ENCODE measurements at regions not wholly inside any gene's neighbourhood (a gene's known extent, or its start where the extent isn't known, plus 50 kb on each side); places are given as distances from the start of the nearest gene placed in this dataset.

GRCh38 chr4:113835005-113835404 lies 73.5 kb upstream of the CAMK2D start:
- Mint-ChIP-seq H3K4me1 (ENCODE audit: insufficient read depth, unreplicated experiment) (peaks cover 11% of the 10 kb centered on the region), H3K36me3 (ENCODE audit: insufficient read depth, unreplicated experiment) (no peaks in the 10 kb centered on the region), H3K9me3 (ENCODE audit: unreplicated experiment) (no peaks in the 10 kb centered on the region), H3K4me3 (ENCODE audit: unreplicated experiment) (no peak overlapping the region), H3K27ac (ENCODE audit: low read depth, unreplicated experiment) (no peak overlapping the region), H3K27me3 (ENCODE audit: insufficient read depth, unreplicated experiment) (no peaks in the 10 kb centered on the region)
- BruUV-seq (replicated peaks) = no TSS peak
- ChIA-PET POLR2A (interaction anchor here (1.1 kb wide), 1 partner anchor 14 kb away, joined by 3 read pairs; no protein-coding TSS in a partner anchor), CTCF (no interaction called here)
- DNase-seq (ENCODE audit: unreplicated experiment) = no peak
- TF ChIP-seq CTCF (IDR thresholded peaks at IDR 0.05; ENCODE audit: unreplicated experiment) = no peak
- intact Hi-C loops (cut with micrococcal nuclease) = no loop called here

GRCh38 chr4:113834298-113834697 lies 72.8 kb upstream of the CAMK2D start:
- CTCF ChIA-PET = no interaction called here
- Mint-ChIP-seq H3K4me3 (ENCODE audit: unreplicated experiment) (no peak overlapping the region), H3K9me3 (ENCODE audit: unreplicated experiment) (no peaks in the 10 kb centered on the region), H3K27me3 (ENCODE audit: insufficient read depth, unreplicated experiment) (no peaks in the 10 kb centered on the region), H3K27ac (ENCODE audit: low read depth, unreplicated experiment) (no peak overlapping the region), H3K36me3 (ENCODE audit: insufficient read depth, unreplicated experiment) (no peaks in the 10 kb centered on the region), H3K4me1 (ENCODE audit: insufficient read depth, unreplicated experiment) (peaks cover 11% of the 10 kb centered on the region)
- DNase-seq (ENCODE audit: unreplicated experiment) = no peak
- POLR2A ChIA-PET = interaction anchor here (1.1 to 1.3 kb wide), 2 partner anchors 11 to 13 kb away, joined by 3 read pairs; no protein-coding TSS in a partner anchor
- no TSS peak for BruUV-seq (replicated peaks)
- intact Hi-C loops (cut with micrococcal nuclease) = no loop called here
- no peak for TF ChIP-seq CTCF (IDR thresholded peaks at IDR 0.05; ENCODE audit: unreplicated experiment)

DNA sequence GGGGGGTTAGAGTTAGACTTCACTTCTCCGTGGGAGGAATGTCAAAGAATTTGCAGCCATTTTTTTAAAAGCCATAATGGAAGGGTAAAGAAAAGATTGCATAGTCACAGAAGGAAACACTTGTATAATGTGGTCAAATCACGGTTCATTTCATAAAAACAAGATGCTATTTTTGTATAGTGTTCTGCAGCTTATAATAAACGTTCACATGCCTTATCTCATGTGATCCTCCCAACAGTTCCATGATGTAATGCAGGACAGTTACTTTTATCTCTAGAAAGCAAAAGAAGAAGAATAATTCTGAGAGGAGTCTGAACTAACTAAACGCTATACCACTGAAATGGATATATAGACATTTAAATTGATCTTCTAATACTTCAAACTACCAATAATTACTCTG lies 71.3 kb upstream of the CAMK2D start:
- Mint-ChIP-seq H3K4me1 (ENCODE audit: insufficient read depth, unreplicated experiment) (peaks cover 8% of the 10 kb centered on the region), H3K9me3 (ENCODE audit: unreplicated experiment) (no peaks in the 10 kb centered on the region), H3K36me3 (ENCODE audit: insufficient read depth, unreplicated experiment) (no peaks in the 10 kb centered on the region), H3K27me3 (ENCODE audit: insufficient read depth, unreplicated experiment) (no peaks in the 10 kb centered on the region), H3K4me3 (ENCODE audit: unreplicated experiment) (no peak overlapping the region), H3K27ac (ENCODE audit: low read depth, unreplicated experiment) (no peak overlapping the region)
- intact Hi-C loops (cut with micrococcal nuclease) = loop anchor here (2.0 kb wide), 1 partner anchor 22 kb away; no protein-coding TSS in a partner anchor
- BruUV-seq (replicated peaks) = no TSS peak
- DNase-seq (ENCODE audit: unreplicated experiment) = no peak
- TF ChIP-seq CTCF (IDR thresholded peaks at IDR 0.05; ENCODE audit: unreplicated experiment) = no peak
- POLR2A ChIA-PET = no interaction called here
- CTCF ChIA-PET = interaction anchor here (1.5 kb wide), 1 partner anchor 553 kb away, joined by 3 read pairs; no protein-coding TSS in a partner anchor

DNA sequence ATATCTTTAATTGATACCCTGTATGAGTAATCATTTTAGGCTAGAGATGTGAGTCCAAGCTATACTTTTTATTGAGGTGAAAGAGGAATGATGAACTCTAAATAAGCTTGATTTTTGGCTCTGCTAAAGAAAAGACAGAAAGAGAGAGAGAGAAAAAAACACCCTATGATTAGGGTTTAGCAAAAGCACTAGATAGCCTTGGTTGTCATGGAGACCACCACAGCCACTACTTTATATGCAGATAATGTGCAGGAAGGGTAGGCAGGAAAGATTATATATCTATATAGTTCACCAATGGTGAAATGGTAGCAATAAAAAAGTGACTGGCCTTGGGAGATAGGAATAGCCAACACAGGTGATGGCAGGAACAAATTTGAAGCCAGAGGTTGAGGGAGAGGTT lies 69.9 kb upstream of the CAMK2D start:
- no TSS peak for BruUV-seq (replicated peaks)
- CTCF ChIA-PET = interaction anchor here (0.6 to 1.4 kb wide), 3 partner anchors 10 to 125 kb away, joined by 4 read pairs; no protein-coding TSS in a partner anchor
- no peak overlapping the region for H3K27ac Mint-ChIP-seq (ENCODE audit: low read depth, unreplicated experiment)

More for the DNA sequence above, 69.9 kb upstream of the CAMK2D start:
- no peak for DNase-seq (ENCODE audit: unreplicated experiment)
- POLR2A ChIA-PET = interaction anchor here (1.1 kb wide), 1 partner anchor 21 kb away, joined by 3 read pairs; no protein-coding TSS in a partner anchor
- no peak for TF ChIP-seq CTCF (IDR thresholded peaks at IDR 0.05; ENCODE audit: unreplicated experiment)
- Mint-ChIP-seq H3K4me3 (ENCODE audit: unreplicated experiment) (no peak overlapping the region), H3K4me1 (ENCODE audit: insufficient read depth, unreplicated experiment) (no peaks in the 10 kb centered on the region), H3K9me3 (ENCODE audit: unreplicated experiment) (no peaks in the 10 kb centered on the region), H3K27me3 (ENCODE audit: insufficient read depth, unreplicated experiment) (no peaks in the 10 kb centered on the region), H3K36me3 (ENCODE audit: insufficient read depth, unreplicated experiment) (no peaks in the 10 kb centered on the region)
- intact Hi-C loops (cut with micrococcal nuclease) = no loop called here

All from MCF 10A (cell line).